CD4-positive, CD25-positive, alpha-beta regulatory T cell (primary cell): ENCODE measurements at regions not wholly inside any gene's neighbourhood (a gene's known extent, or its start where the extent isn't known, plus 50 kb on each side); places are given as distances from the start of the nearest gene placed in this dataset.
"Not testable (repeated sequence)": the region's sequence is repeated elsewhere in the genome, so short reads cannot be mapped to it uniquely, and the experiment has no call there.

ENCODE experiments used
- ATAC-seq, 2 donors: fragments of 150-1000 bp; cut with Tn5 transposase; one replicate each; pipeline ENCODE4 v1.10.0; 2021; ENCODE audit warnings: low read depth in 2 of 2, moderate number of reproducible peaks in 2 of 2, moderate library complexity in 1 of 2
- DNase-seq, 3 donors: peaks; one replicate each; pipeline versions ENCODE4 v3.0.0 to v3.0.0-alpha.2; 2012 to 2022; ENCODE audit warnings: mixed read lengths in 1 of 3
- H3K27ac ChIP-seq: one replicate; pipeline ENCODE4 v1.7.0; 2013; ENCODE audit warnings: mild to moderate bottlenecking, low read length; ENCODE audit not compliant: insufficient read depth, poor library complexity, severe bottlenecking
- H3K27me3 ChIP-seq: one replicate; pipeline ENCODE4 v1.7.0; 2013; ENCODE audit warnings: low read length; ENCODE audit not compliant: control insufficient read depth, insufficient read depth
- H3K36me3 ChIP-seq: one replicate; pipeline ENCODE4 v1.7.0; 2013; ENCODE audit warnings: mild to moderate bottlenecking, low read length, moderate library complexity; ENCODE audit not compliant: control insufficient read depth, insufficient read depth
- H3K4me1 ChIP-seq: 2 replicates; pipeline ENCODE4 v1.7.0; 2013; ENCODE audit warnings: mild to moderate bottlenecking, low read length; ENCODE audit not compliant: insufficient read depth, control insufficient read depth, poor library complexity, severe bottlenecking
- H3K4me3 ChIP-seq: one replicate; pipeline ENCODE4 v1.7.0; 2013; ENCODE audit warnings: low read depth, mild to moderate bottlenecking, low read length, moderate library complexity
- H3K9me3 ChIP-seq, 2 experiments: 1 replicate in 1 of 2; 2 replicates in 1 of 2; pipeline ENCODE4 v1.7.0; 2013; ENCODE audit warnings: low read length in 2 of 2, mild to moderate bottlenecking in 1 of 2, moderate library complexity in 1 of 2; ENCODE audit not compliant: control insufficient read depth in 2 of 2
- H3K27ac Mint-ChIP-seq, 3 donors: one replicate each; pipeline ENCODE4 v1.8.0; 2020 to 2022; ENCODE audit warnings: mild to moderate bottlenecking in 3 of 3, mixed read lengths in 3 of 3, moderate library complexity in 2 of 3
- H3K27me3 Mint-ChIP-seq: one replicate; pipeline ENCODE4 v1.8.0; 2022; ENCODE audit warnings: mild to moderate bottlenecking, mixed read lengths
- H3K36me3 Mint-ChIP-seq: one replicate; pipeline ENCODE4 v1.8.0; 2020; ENCODE audit warnings: mixed read lengths
- H3K4me1 Mint-ChIP-seq, 4 donors: one replicate each; pipeline ENCODE4 v1.8.0; 2020 to 2022; ENCODE audit warnings: mixed read lengths in 4 of 4, mild to moderate bottlenecking in 1 of 4
- H3K4me3 Mint-ChIP-seq, 4 donors: one replicate each; pipeline ENCODE4 v1.8.0; 2020 to 2022; ENCODE audit warnings: mild to moderate bottlenecking in 4 of 4, mixed read lengths in 4 of 4, moderate library complexity in 3 of 4
- H3K9me3 Mint-ChIP-seq, 7 donors: one replicate each; pipeline ENCODE4 v1.8.0; 2020 to 2022; ENCODE audit warnings: mixed read lengths in 7 of 7, mild to moderate bottlenecking in 3 of 7, moderate library complexity in 2 of 7

- not testable (repeated sequence) for H3K9me3 Mint-ChIP-seq, ATAC-seq, H3K27me3 ChIP-seq, H3K4me3 ChIP-seq, H3K27ac Mint-ChIP-seq, H3K27me3 Mint-ChIP-seq, H3K4me3 Mint-ChIP-seq, H3K9me3 ChIP-seq, DNase-seq, H3K4me1 Mint-ChIP-seq, H3K36me3 ChIP-seq, H3K4me1 ChIP-seq, H3K36me3 Mint-ChIP-seq, H3K27ac ChIP-seq
Measured at GRCh38 chr21:6428498-6429092, 4092.8 kb upstream of the TPTE start.

GRCh38 chr21:6429924-6430323 is 4091.5 kb upstream of the TPTE start:
- not testable (repeated sequence) for ATAC-seq, H3K9me3 Mint-ChIP-seq, H3K4me1 Mint-ChIP-seq, H3K36me3 ChIP-seq, H3K27me3 ChIP-seq, H3K36me3 Mint-ChIP-seq, DNase-seq, H3K4me3 Mint-ChIP-seq, H3K27ac ChIP-seq, H3K27ac Mint-ChIP-seq, H3K27me3 Mint-ChIP-seq, H3K4me1 ChIP-seq, H3K4me3 ChIP-seq, H3K9me3 ChIP-seq

GRCh38 chr21:6433149-6433548 is 4088.2 kb upstream of the TPTE start:
- not testable (repeated sequence) for ATAC-seq, H3K36me3 ChIP-seq, H3K9me3 ChIP-seq, H3K4me1 Mint-ChIP-seq, H3K27me3 ChIP-seq, H3K36me3 Mint-ChIP-seq, H3K4me1 ChIP-seq, H3K4me3 Mint-ChIP-seq, H3K27ac ChIP-seq, H3K27me3 Mint-ChIP-seq, H3K27ac Mint-ChIP-seq, H3K4me3 ChIP-seq, H3K9me3 Mint-ChIP-seq, DNase-seq

- H3K36me3 Mint-ChIP-seq: not testable (repeated sequence)
Measured at GRCh38 chr21:6436205-6436604, 4085.2 kb upstream of the TPTE start.

GRCh38 chr21:6436971-6437833 is 4084.2 kb upstream of the TPTE start:
- Mint-ChIP-seq H3K4me3 (peak overlapping the region in 1 of 4 donors; percentile 56), H3K27ac (peak overlapping the region in 1 of 3 donors; percentile 85)
- H3K36me3 ChIP-seq, H3K4me3 ChIP-seq, H3K4me1 Mint-ChIP-seq, H3K27ac ChIP-seq, H3K4me1 ChIP-seq, H3K27me3 Mint-ChIP-seq, H3K9me3 ChIP-seq, H3K36me3 Mint-ChIP-seq, H3K9me3 Mint-ChIP-seq, H3K27me3 ChIP-seq, DNase-seq: not testable (repeated sequence)
- peak; percentile 63 to 64 for ATAC-seq

More at GRCh38 chr21:6436205-6436604, 4085.2 kb upstream of the TPTE start:
- H3K27ac ChIP-seq, H3K27me3 ChIP-seq, H3K4me3 Mint-ChIP-seq, H3K9me3 ChIP-seq, H3K27ac Mint-ChIP-seq, H3K27me3 Mint-ChIP-seq, H3K4me3 ChIP-seq, DNase-seq, ATAC-seq, H3K4me1 Mint-ChIP-seq, H3K4me1 ChIP-seq, H3K36me3 ChIP-seq, H3K9me3 Mint-ChIP-seq: not testable (repeated sequence)

- H3K36me3 ChIP-seq, ATAC-seq, H3K4me3 ChIP-seq, H3K4me3 Mint-ChIP-seq, H3K4me1 Mint-ChIP-seq, H3K36me3 Mint-ChIP-seq, H3K27ac ChIP-seq, H3K9me3 ChIP-seq, H3K27me3 Mint-ChIP-seq, H3K27me3 ChIP-seq, H3K27ac Mint-ChIP-seq, H3K4me1 ChIP-seq, H3K9me3 Mint-ChIP-seq: not testable (repeated sequence)
- DNase-seq: peak in 1 of 3 donors; percentile 12
Measured at GRCh38 chr21:6437834-6438187, 4083.6 kb upstream of the TPTE start.

GRCh38 chr21:6439058-6439457 is 4082.3 kb upstream of the TPTE start:
- H3K9me3 ChIP-seq, H3K4me1 ChIP-seq, H3K4me3 Mint-ChIP-seq, H3K36me3 ChIP-seq, H3K36me3 Mint-ChIP-seq, H3K27me3 ChIP-seq, H3K9me3 Mint-ChIP-seq, H3K4me3 ChIP-seq, H3K27ac ChIP-seq, H3K4me1 Mint-ChIP-seq, DNase-seq, H3K27ac Mint-ChIP-seq, ATAC-seq, H3K27me3 Mint-ChIP-seq: not testable (repeated sequence)

GRCh38 chr21:6454648-6455340 is 4066.6 kb upstream of the TPTE start:
- not testable (repeated sequence) for H3K4me1 Mint-ChIP-seq, H3K4me1 ChIP-seq, H3K27me3 Mint-ChIP-seq, H3K36me3 ChIP-seq, H3K4me3 ChIP-seq, H3K9me3 Mint-ChIP-seq, H3K36me3 Mint-ChIP-seq, DNase-seq, H3K27ac ChIP-seq, ATAC-seq, H3K4me3 Mint-ChIP-seq, H3K27me3 ChIP-seq, H3K27ac Mint-ChIP-seq, H3K9me3 ChIP-seq
